ENCODE measurements at regions not wholly inside any gene's neighbourhood (a gene's known extent, or its start where the extent isn't known, plus 50 kb on each side); places are given as distances from the start of the nearest gene placed in this dataset.
A peak's percentile ranks its signal among the peaks of the same experiment; 100 is the strongest.

DNA sequence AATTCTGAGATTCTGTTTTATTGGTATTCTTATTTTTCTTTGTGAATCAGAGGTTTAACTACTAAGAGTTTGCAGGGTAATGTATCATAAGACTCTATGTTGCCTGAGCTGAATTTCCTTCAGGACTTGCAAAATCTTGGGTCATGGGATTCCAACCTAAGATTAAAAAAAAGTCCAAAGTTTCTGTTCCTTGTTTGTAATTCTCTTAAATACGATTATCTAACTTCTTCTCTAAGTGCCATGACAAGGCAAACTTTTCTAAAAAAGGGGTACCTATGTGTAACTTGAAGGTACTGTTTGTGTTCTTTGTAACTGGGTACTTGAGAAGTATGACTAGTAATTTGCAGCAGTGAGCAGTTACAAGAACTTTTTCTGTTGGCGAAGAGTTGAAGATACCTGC lies 181.3 kb upstream of the ZEB2 start:
- DNase-seq: no peak
- WGBS, 4 donors: 80 to 88% (median 82%) methylated on average over 2 of the region's 2 CpGs
- peak overlapping the region in 3 of 5 donors; percentile 15 to 59 (median 55) for H3K27ac ChIP-seq
- no peaks in the 10 kb centered on the region for H3K27me3 ChIP-seq
- no peak overlapping the region for H3K4me3 ChIP-seq
- H3K36me3 ChIP-seq (replicated peaks in 1 of 2): no peaks in the 10 kb centered on the region
- H3K4me1 ChIP-seq (replicated peaks in 1 of 2): peaks cover 0 to 8% of the 10 kb centered on the region in 2 donors
- H3K9me3 ChIP-seq (replicated peaks in 1 of 3): no peaks in the 10 kb centered on the region
- intact Hi-C loops (cut with DNase I): no loop called here
- TF ChIP-seq POLR2A (IDR thresholded peaks at IDR 0.05): no peak
- TF ChIP-seq, protein P1, sequence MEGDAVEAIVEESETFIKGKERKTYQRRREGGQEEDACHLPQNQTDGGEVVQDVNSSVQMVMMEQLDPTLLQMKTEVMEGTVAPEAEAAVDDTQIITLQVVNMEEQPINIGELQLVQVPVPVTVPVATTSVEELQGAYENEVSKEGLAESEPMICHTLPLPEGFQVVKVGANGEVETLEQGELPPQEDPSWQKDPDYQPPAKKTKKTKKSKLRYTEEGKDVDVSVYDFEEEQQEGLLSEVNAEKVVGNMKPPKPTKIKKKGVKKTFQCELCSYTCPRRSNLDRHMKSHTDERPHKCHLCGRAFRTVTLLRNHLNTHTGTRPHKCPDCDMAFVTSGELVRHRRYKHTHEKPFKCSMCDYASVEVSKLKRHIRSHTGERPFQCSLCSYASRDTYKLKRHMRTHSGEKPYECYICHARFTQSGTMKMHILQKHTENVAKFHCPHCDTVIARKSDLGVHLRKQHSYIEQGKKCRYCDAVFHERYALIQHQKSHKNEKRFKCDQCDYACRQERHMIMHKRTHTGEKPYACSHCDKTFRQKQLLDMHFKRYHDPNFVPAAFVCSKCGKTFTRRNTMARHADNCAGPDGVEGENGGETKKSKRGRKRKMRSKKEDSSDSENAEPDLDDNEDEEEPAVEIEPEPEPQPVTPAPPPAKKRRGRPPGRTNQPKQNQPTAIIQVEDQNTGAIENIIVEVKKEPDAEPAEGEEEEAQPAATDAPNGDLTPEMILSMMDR (IDR thresholded peaks at IDR 0.05): no peak

- 94 to 99% (median 96%) methylated on average over 3 of the region's 3 CpGs for WGBS, 4 donors
Measured at GRCh38 chr2:144698156-144698555, 178.2 kb upstream of the ZEB2 start.

DNA sequence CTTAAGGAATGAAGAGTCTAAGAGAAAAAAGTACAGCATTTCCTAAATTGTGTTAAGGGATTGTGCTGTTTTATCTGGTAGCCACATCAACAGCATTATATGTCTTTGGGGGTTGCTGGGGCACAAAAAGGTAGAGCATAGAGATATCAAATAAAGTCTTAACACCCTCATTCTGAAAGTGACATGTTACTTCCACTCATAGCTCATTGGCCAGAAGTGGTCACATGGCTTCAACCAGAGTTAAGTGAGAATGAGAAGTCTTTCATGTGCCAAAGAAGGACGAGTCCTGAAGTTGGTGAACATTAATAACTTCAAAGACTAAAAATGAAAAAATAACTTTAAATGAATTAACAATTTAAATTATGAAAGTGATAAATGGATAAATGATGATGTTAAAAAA lies 175.7 kb upstream of the ZEB2 start:
- intact Hi-C loops (cut with DNase I): no loop called here
- Histone ChIP-seq H3K27me3 (no peaks in the 10 kb centered on the region), H3K4me1 (replicated peaks in 1 of 2) (no peaks in the 10 kb centered on the region), H3K27ac (no peak overlapping the region), H3K36me3 (replicated peaks in 1 of 2) (no peaks in the 10 kb centered on the region), H3K9me3 (replicated peaks in 1 of 3) (no peaks in the 10 kb centered on the region), H3K4me3 (no peak overlapping the region)
- WGBS, 4 donors: 75 to 90% (median 83%) methylated on average over 1 of the region's 1 CpG
- DNase-seq: no peak
- no peak for TF ChIP-seq POLR2A (IDR thresholded peaks at IDR 0.05)
- TF ChIP-seq, protein P1 (IDR thresholded peaks at IDR 0.05): no peak

More at GRCh38 chr2:144698156-144698555, 178.2 kb upstream of the ZEB2 start:
- H3K27me3 ChIP-seq: no peaks in the 10 kb centered on the region
- no peak overlapping the region for H3K4me3 ChIP-seq
- no peak for TF ChIP-seq POLR2A (IDR thresholded peaks at IDR 0.05)
- TF ChIP-seq, protein P1 (IDR thresholded peaks at IDR 0.05): no peak
- no peak overlapping the region for H3K27ac ChIP-seq
- intact Hi-C loops (cut with DNase I): no loop called here
- no peak for DNase-seq
- no peaks in the 10 kb centered on the region for H3K4me1 ChIP-seq (replicated peaks in 1 of 2)
- no peaks in the 10 kb centered on the region for H3K9me3 ChIP-seq (replicated peaks in 1 of 3)
- no peaks in the 10 kb centered on the region for H3K36me3 ChIP-seq (replicated peaks in 1 of 2)

GRCh38 chr2:144694456-144694855 lies 174.5 kb upstream of the ZEB2 start:
- no peak for TF ChIP-seq POLR2A (IDR thresholded peaks at IDR 0.05)
- TF ChIP-seq, protein P1 (IDR thresholded peaks at IDR 0.05): no peak
- WGBS, 4 donors: 88 to 93% (median 90%) methylated on average over 1 of the region's 1 CpG
- no peaks in the 10 kb centered on the region for H3K36me3 ChIP-seq (replicated peaks in 1 of 2)
- peak overlapping the region in 1 of 5 donors; percentile 67 for H3K27ac ChIP-seq
- H3K4me3 ChIP-seq: no peak overlapping the region
- H3K9me3 ChIP-seq (replicated peaks in 1 of 3): no peaks in the 10 kb centered on the region
- no peaks in the 10 kb centered on the region for H3K4me1 ChIP-seq (replicated peaks in 1 of 2)
- no peaks in the 10 kb centered on the region for H3K27me3 ChIP-seq
- DNase-seq: no peak
- intact Hi-C loops (cut with DNase I): no loop called here
